ENCODE measurements at regions not wholly inside any gene's neighbourhood (a gene's known extent, or its start where the extent isn't known, plus 50 kb on each side); places are given as distances from the start of the nearest gene placed in this dataset.

GRCh38 chr6:20028143-20028542, 184.1 kb downstream of the MBOAT1 start:
- DNase-seq: no peak

DNA sequence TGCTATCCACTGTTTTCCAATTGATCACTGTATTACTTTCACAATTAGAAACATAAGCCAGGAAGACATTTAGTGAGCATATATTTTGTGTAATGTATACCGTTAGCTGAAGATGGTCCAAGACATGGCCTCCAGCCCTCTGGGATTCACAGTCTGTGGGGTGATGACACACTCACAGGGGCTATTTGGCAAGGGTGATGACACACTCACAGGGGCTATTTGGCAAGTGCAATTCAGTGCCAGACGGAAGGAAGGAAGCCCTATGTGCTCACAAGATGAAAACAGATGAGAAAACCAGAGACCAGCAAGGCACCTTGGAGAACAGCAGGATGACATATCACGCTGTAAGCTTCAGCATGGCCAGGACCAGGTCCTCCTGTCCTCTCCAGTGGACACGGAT, 183.7 kb downstream of the MBOAT1 start:
- DNase-seq: no peak

GRCh38 chr6:20029979-20030378, 182.3 kb downstream of the MBOAT1 start:
- DNase-seq: no peak

- DNase-seq: no peak
Observed at GRCh38 chr6:20031342-20031741, 180.9 kb downstream of the MBOAT1 start.

DNA sequence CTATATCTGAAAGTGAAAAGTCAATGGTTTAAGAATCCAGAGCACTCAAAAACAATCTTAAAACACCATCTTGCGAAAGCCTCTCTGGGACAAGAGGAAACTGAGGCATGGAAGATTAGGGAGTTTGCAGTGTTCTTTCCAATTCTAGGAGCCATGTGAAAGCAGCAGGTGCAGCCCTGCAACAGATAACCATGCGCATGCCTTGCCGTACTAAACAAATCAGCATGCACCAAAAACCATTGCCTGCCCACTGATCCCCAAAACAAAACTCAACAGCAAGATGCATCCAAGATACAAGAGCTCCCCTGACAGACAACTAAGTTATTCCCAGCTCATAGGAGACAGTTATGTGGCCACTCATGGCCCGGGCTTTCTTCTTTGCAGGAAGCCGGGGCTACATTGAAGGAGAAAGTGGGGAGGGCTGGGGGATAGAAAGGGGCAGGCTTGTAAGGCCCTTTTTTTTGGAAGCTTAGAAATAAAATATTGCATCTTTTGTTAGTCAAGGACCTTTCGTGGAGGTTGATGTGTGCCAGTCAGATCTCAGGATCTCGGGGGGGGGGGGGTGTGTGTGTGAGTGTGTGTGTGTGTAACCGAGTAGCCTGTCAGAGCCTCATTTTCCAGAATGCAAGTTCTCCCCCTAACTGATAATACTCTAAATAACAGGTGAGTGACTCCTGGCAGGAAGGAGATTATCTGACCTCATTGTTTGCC, 178.4 kb downstream of the MBOAT1 start:
- DNase-seq: no peak

DNA sequence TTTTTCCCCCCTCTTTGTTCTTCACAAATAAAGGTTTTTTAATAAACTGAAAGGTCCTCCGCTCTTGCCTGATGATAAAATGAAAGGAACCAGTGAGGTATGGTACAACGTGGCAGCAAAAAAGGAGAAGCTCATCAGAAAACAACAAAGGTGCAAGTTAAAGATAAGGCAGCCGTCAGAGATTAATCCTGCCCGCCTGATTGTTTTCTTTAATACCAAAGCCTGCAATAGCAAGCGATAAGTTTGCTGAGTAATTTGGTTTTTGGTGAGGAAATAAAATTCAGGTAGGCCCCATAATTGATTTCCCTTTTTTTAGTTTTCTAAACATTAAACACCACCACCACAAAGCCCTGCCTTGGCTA, 177.9 kb downstream of the MBOAT1 start:
- no peak for DNase-seq

- no peak for DNase-seq
Observed at GRCh38 chr6:20036141-20036677, 176.1 kb downstream of the MBOAT1 start.

- DNase-seq: no peak
Observed at GRCh38 chr6:20038410-20039204, 173.7 kb downstream of the MBOAT1 start.

GRCh38 chr6:20044883-20045282, 167.4 kb downstream of the MBOAT1 start:
- DNase-seq: no peak

Measured in activated naive CD4-positive, alpha-beta T cell (primary cell).